GM21381 (cell line): ENCODE measurements at regions not wholly inside any gene's neighbourhood (a gene's known extent, or its start where the extent isn't known, plus 50 kb on each side); places are given as distances from the start of the nearest gene placed in this dataset.

Source experiments
- ATAC-seq: cut with Tn5 transposase; IDR thresholded peaks from one replicate; pipeline ENCODE4 v1.9.1; 2021; ENCODE audit warnings: mild to moderate bottlenecking, moderate library complexity; ENCODE audit not compliant: unreplicated experiment

DNA sequence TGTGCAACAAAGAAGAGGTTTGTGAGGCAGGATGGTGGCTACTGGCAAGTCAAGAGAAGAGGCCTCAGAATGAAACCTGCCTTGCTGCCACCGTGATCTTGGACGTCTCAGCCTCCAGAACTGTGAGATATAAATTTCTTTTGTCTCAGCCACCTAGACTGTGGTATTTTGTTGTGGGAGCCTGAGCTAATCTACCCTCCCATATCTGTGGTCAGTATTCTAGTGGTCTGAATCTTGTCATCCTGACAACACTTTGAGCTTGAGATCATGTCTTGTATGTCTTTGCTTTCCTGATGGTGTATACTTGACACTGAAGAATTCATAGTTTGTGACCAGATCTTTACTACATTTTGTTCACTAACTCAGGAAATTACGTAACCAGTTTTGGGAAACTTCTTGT, 240.6 kb upstream of the GOLIM4 start:
- no peak for ATAC-seq

DNA sequence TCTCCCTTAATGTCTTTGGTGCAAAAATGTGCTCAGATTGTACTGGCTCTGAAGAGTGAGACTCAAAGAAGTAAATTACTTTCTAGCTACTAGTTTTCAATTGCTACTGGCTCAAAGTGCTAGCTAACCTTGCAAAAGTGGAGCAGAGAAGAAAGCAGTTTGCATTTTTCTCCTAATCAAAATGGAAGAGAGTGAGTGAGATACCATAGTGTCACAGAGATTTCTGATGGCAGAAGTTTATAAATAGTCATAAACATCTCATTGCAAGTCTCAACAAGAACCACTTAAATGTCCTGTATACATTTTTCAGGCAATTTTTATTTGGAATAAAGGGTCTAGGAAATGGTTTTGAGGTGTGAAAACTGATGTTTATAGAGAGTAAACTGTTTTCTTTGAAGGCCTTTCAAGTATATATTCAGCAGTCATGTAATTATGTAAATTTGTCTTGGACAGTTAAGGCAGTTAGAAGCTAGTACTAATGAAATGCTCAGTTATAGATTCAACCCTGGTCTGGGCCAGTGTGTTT, 237.7 kb upstream of the GOLIM4 start:
- ATAC-seq, result no peak

DNA sequence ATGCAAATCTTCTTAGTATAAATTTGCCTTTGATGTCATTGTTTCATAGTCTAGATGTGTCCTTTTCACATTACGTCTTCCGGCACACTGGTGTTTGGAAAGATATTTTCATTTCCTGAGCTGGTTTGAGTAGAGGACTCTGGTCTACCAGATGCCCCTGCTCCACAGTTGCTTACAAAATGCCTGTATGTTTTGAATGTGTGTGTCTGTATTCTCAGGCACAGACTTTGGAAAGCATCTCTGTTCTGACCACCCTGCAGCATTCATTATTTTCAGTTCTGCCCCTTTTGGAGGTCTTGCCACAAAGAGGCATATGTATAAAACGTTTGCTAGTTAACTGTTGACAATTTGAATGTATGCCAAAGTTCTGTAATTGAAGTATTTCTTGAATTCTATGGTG, 236.0 kb upstream of the GOLIM4 start:
- no peak for ATAC-seq

DNA sequence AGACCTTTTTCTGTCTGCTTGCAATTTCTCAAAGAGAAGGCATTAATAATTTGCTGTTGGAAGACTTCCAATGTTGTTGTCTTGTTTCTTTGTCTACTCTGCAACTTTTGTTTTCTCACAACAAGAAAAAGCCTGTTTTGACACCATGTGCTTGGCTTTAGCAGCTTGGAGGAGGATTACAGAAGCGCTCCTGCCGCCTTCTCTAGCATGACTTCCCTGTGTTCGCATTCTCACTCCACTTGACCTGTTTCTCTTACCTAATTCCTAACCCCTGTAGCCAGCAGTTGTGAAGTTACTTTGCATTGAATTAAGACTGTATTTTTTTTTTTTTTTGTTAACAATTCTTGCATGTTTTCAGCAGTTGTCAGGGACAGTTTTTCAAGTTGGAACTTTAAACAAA, 235.3 kb upstream of the GOLIM4 start:
- ATAC-seq, result no peak

DNA sequence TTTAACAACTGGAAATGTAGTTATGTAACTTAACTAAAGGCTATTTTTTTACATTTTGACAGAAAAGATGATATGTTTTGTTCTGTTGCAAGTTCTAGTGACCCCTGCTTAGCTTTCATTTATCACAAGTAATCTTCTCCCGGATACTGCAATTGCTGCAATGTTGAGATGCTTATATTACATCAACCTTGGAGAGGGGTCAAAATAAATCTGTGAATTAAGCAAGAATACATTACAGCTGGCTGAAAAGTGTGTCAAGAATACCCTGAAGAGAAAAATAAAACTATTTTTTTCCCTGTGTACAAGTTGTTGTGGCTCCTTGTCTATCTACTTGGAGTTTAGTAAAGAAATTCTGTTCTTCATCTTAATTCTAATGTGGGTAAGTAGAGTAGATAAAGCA, 232.1 kb upstream of the GOLIM4 start:
- ATAC-seq, result no peak

DNA sequence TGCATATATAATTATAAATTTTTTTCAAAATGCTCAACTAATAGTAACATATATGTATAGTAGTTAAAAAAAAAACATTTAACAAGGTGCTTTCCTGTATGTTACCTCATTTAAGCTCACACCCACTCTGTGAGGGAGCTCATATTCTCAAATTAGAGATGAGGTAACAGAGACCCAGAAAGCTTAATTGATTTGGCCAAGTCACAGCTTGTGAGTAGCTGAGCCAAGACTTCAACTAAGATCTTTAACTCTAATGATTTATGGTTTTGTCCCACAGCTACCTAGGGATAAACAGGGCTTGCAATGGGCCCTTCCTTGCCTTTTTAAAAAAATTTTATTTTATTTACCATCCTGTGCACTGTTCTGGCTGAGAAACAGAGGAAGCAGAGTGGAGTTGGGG, 230.0 kb upstream of the GOLIM4 start:
- no peak for ATAC-seq

DNA sequence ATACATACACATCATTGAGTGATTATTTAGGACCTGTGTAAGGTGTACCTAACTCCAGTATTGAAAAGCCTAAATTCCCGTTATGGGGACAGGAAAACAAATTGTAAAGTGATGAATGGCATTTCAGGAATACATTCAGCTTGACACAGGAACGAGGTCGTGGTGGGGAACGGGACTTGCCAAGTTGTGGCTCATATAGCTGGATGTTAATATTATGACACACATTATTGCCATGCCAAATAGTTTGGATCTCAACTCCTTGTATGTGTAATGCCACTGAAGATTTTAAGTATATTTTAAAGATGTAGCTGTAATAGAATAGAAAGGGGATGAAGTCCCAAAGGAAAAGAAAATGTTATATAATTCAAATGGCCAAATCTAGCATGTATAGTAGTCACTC, 227.2 kb upstream of the GOLIM4 start:
- ATAC-seq, result no peak

DNA sequence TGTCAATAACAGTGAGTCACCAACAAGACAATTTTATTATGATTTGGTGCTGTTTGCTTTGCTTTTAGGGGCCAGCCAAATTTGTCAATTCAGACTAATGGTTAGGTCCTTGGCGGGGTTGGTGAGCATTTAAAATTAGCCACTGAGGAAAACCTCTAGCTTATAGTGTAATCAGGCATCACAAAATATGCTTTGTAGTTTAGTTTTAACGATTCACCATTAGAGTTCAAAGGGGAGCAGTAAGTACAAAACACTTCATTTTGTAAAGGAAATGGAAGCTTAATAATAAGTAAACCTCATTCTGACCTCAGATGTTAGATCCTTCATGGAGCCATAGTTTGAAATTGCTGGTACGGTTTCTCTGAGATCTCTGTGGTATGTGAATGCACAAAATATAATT, 218.4 kb upstream of the GOLIM4 start:
- ATAC-seq, result no peak

DNA sequence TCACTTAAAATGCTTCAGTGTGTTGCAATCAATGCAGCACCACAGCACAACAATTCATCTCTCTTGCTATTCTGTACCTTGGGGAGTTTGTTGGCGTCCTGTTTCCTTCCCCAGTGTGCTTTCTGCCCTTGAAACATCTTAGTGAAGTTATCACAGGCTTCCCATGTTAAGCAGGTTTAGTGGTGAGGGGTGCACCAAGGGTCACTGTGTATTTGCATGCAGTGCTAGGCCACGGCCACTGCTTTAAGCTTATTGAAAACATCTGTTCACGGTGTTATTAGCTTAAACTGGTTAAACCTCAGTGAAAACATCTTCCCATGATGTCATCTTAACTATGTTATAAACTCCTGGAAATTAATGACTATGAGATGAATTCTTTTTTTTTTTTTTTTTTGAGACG, 217.3 kb upstream of the GOLIM4 start:
- no peak for ATAC-seq

DNA sequence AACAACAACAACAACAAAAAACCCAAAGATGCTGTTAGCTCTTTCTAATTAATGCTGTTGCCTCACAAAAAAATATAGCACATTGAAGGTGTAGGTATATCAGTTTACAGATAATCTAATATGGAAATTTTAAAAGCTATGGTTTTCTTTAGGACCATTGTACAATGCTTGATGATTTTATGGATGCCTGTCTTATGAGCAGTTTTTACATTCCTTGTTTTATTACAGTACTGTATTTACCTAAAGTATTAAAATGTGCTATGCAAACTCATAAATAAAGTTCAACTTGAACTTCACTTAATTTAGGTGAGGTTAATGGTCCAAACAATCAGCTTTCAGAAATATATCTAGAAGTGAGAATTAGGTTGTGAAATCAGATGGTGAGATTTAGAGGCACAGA, 212.2 kb upstream of the GOLIM4 start:
- no peak for ATAC-seq

DNA sequence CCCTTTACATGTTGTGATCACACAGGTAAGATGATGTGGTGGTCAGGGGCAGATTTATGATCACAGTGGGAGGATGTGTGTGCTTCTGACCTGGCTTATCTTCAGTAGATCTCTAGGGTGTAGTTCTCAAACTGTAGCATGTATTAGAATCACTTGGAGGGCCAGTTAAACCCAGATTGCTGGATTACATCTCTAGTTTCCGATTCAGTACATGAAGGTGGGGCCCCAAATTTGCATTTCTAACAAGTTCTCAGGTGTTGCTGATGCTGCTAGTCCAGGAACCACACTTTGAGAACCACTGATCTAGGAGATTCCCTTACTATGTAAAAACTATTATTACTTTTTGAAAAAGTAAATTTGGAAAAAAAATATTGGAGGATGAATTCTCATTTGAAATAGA, 199.3 kb upstream of the GOLIM4 start:
- ATAC-seq, result no peak

DNA sequence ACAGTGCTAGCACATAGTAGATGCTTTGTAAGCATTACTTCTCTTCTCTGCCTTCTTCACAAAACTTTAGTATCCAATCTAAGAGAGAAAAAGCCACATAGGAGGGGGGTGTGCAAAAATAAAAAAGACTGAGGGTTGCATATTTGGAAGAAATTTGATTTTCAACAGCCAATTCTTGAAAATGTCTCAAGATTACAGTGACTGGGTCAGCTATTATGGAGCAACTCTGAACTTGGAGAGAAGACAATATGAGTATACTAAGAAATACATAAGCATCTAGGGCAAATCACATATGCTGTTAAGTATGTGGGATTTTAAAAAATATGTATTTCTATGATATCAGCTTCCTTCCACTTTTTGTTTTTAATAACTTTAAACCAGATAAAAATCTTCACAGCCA, 196.6 kb upstream of the GOLIM4 start:
- no peak for ATAC-seq

DNA sequence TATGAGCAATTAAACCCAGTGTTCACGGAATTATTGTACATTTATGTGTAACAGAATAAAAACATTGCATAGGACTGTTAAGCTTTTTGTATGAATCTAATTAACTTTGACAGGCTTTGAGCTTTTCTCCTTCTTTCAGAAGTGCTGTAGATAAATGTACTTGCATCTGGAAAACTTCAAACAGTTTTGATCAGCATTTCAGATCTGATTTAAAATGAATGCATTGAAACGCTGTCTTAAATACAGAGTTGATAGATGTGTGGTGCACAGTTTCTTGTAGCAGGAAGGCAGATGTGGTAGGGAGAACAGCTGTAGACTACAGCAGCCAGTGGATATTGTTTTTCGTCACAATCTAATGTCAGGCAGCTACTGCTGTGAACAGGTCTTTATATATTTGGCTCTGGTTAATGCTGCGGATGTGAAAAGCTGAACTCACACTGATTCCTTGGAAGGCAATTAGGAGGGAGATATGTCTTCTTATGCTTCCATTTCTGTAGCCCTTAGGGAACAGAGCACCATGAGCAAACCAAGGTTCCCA, 193.8 kb upstream of the GOLIM4 start:
- ATAC-seq, result no peak

DNA sequence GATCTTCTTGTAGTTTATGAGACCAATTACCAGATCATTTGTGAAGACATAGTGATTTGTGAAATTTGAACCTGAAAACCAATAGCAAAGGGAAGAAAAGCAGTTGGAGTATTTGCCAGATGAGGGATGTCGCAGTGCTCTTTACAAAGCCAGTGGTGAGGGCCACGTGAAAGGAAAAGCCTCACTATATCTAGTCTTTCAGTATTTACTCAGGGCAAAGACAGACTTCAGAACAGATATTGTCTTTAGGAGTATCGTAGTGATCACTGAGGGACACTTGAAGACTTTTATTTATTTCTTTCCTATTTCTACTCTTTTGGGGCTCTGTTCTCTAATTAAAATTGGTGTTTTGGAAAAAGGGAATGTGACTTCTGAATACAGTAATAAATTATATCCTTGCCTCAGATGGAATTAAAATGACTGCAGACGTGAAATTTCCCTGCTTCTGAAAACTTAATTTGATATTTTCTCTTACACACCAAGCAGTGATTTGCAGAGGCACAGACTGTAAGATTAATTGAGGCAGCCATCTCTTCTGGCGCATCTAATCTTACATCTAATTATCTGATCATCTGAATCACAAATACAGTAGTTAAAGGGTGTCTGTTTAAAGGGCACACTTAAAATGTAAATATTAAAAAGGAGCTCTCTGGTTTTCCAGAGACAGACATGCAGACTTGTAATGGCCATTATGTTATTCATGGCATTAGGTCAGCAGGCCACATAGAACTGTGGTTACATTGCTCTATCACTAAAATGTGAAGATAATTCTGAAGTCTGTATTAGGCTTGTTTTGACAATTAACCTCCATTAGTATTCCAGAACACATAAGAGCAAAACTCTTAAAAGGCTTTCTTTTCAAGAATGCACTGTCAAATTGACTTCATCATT, 193.0 kb upstream of the GOLIM4 start:
- ATAC-seq, result no peak

DNA sequence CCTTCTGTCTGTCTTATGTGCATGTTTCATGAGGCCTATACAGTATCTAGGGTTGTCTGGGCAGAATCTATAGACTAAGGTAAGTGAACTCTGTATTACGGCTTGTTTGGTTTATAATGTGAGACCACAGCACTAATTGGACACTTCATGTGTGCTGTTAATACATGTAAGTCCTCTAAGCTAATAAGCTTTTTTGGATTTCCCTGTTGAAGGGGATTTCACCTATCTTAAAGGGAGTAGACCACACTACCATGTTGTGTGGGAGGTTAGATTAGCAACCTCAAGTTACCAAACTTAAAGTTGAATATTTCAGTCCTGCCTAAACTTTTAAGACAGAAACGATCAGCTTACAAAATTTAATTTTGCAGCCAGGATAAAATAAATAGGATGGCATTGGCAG, 189.8 kb upstream of the GOLIM4 start:
- no peak for ATAC-seq

DNA sequence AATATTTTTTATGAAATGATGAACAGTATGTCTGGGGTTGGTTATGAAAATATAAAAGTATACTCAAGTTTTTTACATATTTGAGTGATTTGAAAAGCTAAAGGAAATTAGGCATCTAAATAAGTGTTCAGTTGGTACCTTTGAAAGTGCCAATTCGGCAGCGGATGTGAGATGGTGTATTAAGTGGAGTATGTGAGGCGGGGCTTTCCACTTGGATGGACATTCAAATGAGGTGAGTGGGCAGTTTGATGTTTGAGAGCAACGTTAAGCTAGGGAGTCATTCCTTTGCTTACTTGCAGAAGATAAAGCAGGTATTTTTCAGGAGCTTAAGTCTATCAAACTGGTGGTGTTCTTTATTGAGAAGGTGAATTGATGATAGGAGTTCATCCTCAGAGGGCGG, 189.0 kb upstream of the GOLIM4 start:
- no peak for ATAC-seq

DNA sequence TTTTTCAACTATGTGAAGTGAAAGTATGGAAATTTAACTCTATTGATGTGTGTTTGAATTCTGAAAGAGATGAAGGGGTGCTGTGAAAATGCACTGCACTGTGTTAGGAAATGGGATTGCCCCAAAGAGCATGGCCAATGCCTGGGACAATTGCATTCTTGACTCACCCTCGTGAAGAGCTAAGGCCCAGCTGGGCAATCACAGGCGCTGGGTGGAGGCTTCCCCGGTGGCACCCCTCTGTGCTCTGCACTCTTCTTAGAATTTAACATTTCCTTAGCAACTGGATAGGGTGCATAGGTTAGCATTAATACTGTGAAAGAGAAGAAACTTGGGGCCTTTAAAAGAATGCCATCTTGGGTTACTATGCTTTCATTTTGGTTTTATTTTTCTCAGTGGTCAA, 179.9 kb upstream of the GOLIM4 start:
- no peak for ATAC-seq

DNA sequence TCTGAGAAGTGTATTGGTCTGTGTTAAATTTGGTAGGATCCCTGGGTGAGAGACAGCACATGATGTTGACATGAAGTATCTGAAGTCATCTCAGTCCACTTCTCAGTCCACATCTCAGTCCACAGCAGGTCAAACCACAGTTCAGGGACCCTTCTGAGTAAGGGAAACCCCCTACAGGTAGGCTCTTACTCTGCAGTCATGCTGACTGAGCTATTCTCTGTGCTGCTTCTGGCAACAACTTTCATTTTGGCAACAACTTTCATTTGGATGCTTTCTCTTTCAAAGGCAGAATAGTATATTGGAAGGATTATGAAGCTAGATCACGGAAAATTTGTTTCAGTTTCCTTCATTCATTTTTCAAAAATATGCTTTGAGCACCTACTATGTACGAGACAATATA, 178.2 kb upstream of the GOLIM4 start:
- ATAC-seq, result peak; percentile 61

DNA sequence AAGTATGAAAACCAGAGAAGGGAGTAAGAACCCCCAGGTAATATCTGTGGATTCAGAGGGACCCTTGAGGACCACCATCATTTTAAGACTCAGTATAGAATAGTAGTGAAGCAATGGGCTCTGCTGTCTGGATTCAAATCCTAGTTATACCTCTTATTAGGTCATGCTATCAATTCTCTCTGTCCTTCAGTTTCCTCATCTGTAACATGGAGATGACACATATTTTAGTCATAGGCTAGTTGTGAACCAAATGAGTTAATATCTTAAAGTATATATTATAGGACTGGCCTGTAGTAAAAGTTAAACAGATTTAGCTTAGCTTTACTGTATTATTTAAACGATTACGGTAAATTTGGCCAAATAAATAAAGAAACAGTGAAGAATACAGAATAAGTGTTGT, 177.3 kb upstream of the GOLIM4 start:
- ATAC-seq, result no peak

DNA sequence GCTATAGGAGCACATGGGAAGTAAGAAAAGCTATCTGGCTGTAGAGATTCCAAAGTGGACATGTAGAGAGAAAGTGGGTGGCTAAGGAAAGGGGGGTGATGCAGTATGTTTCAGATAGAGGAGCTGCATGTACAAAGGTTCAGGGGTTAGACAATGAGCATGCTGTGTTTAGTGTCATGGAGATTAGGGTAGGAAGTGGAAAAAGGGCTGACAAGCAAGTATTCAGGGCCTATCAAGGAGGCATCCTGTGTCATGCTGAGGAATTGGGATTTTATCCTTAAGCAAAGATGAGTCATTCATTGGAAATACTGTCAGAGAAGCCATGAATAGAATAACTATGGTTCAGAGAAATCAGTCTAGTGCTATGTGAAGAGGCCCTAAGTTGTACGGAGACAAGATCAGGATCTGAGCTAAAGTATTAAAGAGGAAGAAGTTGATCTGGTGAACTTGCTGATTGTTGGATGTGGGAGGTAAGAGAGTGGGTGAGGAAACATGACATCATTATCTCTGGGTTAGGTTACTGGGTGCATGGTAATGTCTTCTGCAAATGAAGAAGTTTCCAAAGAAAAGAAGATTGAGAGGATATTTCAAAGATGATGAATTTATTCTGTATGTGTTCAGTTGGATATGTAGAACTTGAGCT, 176.7 kb upstream of the GOLIM4 start:
- ATAC-seq, result no peak

DNA sequence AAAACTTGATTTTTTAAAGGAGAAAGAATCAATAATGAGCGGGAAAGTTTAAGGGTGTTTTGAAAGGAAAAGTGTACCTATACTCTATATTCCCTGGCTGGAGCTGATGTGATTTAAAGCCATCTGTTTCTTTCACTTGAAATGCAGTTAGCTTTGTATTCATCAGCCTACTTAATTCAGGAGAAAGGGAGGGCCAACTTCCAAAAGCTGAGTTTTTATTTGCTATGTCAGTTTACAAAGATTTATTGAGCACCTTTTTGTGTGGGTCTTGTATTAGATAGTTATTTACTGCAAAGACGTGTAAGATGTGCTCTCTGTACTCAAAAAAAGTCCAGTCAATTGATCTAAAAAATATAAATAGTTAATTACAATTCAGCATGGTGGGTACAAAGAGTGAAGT, 176.2 kb upstream of the GOLIM4 start:
- no peak for ATAC-seq

DNA sequence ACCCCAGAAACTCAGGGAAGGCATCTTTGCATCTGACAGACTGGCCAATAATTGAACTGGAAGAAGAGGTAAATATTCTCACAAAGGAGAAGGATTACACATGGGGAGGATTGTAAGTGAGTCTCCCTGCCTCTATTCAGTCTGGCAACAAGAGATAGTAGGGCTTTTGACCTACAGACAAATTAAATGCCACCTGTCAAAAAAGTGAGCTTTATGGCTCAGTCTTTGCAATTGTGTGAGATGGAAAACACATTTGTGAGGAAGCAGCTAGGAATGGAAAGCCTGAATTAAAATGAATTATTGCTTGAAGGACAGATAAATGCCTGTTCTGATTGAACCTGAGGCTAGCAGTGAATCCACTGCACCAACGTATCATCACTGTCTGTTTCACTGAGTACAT, 173.3 kb upstream of the GOLIM4 start:
- no peak for ATAC-seq
